PC-3 (cell line): ENCODE measurements at regions not wholly inside any gene's neighbourhood (a gene's known extent, or its start where the extent isn't known, plus 50 kb on each side); places are given as distances from the start of the nearest gene placed in this dataset.

ENCODE experiments used
- ATAC-seq: fragments of 200-7000 bp; cut with Tn5 transposase; 2 replicates; pipeline ENCODE4 v1.9.1; 2020; ENCODE audit warnings: mild to moderate bottlenecking, moderate library complexity
- BruUV-seq: library from RNA; stranded (reverse); fragments of 400-500 nt; replicated peaks from 2 replicates; lab custom pipeline; 2021; lab: Mats Ljungman, UMichigan
- CTCF ChIA-PET: fragments of 300-600 bp; sonication (Branson Sonifier 250); formaldehyde crosslinking; loops from one replicate; lab custom pipeline; 2022; ENCODE audit warnings: antibody characterized with exemption; lab: Charles Lee
- POLR2A ChIA-PET: fragments of 300-600 bp; sonication (Branson Sonifier 250); formaldehyde crosslinking; loops from one replicate; lab custom pipeline; 2022; ENCODE audit warnings: antibody characterized with exemption; ENCODE audit not compliant: unreplicated experiment; lab: Charles Lee
- DNase-seq: peaks from one replicate; pipeline ENCODE4 v3.0.0-alpha.2; 2015
- H2AFZ ChIP-seq: fragments of 300-600 bp; sonication (generic); 2 replicates; pipeline ENCODE4 v1.6.0; 2016; ENCODE audit warnings: antibody characterized with exemption, low read length
- H3F3A ChIP-seq: fragments of 300-600 bp; sonication (generic); one replicate; pipeline ENCODE4 v1.6.0; 2017; ENCODE audit warnings: antibody characterized with exemption, low read length, control low read depth, mild to moderate bottlenecking; ENCODE audit not compliant: unreplicated experiment
- H3K27ac ChIP-seq: fragments of 300-600 bp; sonication (generic); 2 replicates; pipeline ENCODE4 v1.5.1; 2016; ENCODE audit warnings: mild to moderate bottlenecking, low read length
- H3K27me3 ChIP-seq: fragments of 300-600 bp; sonication (generic); 2 replicates; pipeline ENCODE4 v1.6.1; 2016; ENCODE audit warnings: low read length, mixed read lengths
- H3K36me3 ChIP-seq: fragments of 300-600 bp; sonication (generic); 2 replicates; pipeline ENCODE4 v1.6.1; 2016; ENCODE audit warnings: low read depth, mixed run types, low read length, mixed read lengths
- H3K4me1 ChIP-seq: fragments of 300-600 bp; sonication (generic); 2 replicates; pipeline ENCODE4 v1.5.1; 2016; ENCODE audit warnings: low read length; ENCODE audit not compliant: insufficient read depth
- H3K4me2 ChIP-seq: fragments of 300-600 bp; sonication (generic); 2 replicates; pipeline ENCODE4 v1.6.0; 2016; ENCODE audit warnings: low read length
- H3K4me3 ChIP-seq: fragments of 300-600 bp; sonication (generic); 2 replicates; pipeline ENCODE4 v1.5.1; 2016; ENCODE audit warnings: mild to moderate bottlenecking, low read length, mixed read lengths
- H3K79me2 ChIP-seq: fragments of 300-600 bp; sonication (generic); 2 replicates; pipeline ENCODE4 v1.6.1; 2017; ENCODE audit warnings: low read length, mixed read lengths
- H3K9ac ChIP-seq: fragments of 300-600 bp; sonication (generic); 2 replicates; pipeline ENCODE4 v1.6.0; 2016; ENCODE audit warnings: mild to moderate bottlenecking, low read length
- H3K9me2 ChIP-seq: fragments of 300-600 bp; sonication (generic); replicated peaks from 2 replicates; pipeline ENCODE4 v1.6.1; 2016; ENCODE audit warnings: mixed run types, low read length, mixed read lengths
- H3K9me3 ChIP-seq: fragments of 300-600 bp; sonication (generic); 2 replicates; pipeline ENCODE4 v1.6.1; 2016; ENCODE audit warnings: low read length, mixed read lengths
- H4K20me1 ChIP-seq: fragments of 300-600 bp; sonication (generic); 2 replicates; pipeline ENCODE4 v1.6.1; 2016; ENCODE audit warnings: low read length, mixed read lengths
- CTCF ChIP-seq: fragments of 300-600 bp; sonication (generic); conservative IDR thresholded peaks from 2 replicates; pipeline ENCODE4 v1.5.1; 2017; ENCODE audit warnings: antibody characterized with exemption, low read depth, mild to moderate bottlenecking, low read length
- EZH2 ChIP-seq: fragments of 300-600 bp; sonication (generic); IDR thresholded peaks from one replicate; pipeline ENCODE4 v1.6.1; 2017; ENCODE audit warnings: antibody characterized with exemption, mild to moderate bottlenecking, low read length; ENCODE audit not compliant: unreplicated experiment
- EZH2phosphoT487 ChIP-seq: fragments of 300-600 bp; sonication (generic); IDR thresholded peaks from 2 replicates; pipeline ENCODE4 v1.6.1; 2018; ENCODE audit warnings: mild to moderate bottlenecking, antibody characterized with exemption, low read length, borderline replicate concordance
- intact Hi-C: fragments of 100-400 bp; cut with micrococcal nuclease; formaldehyde crosslinking; loops from 2 replicates; pipeline ENCODE4 v1.9.0; 2023

GRCh38 chr3:169026543-169027182 is 636.8 kb downstream of the MECOM start:
- no peak for TF ChIP-seq CTCF
- no peak for TF ChIP-seq EZH2phosphoT487
- no peak for TF ChIP-seq EZH2
- DNase-seq (peak; percentile 91), ATAC-seq (peak; percentile 82)
- POLR2A ChIA-PET: interaction anchor here (0.6 kb wide), 1 partner anchor 116 kb away, joined by 3 read pairs; no protein-coding TSS in a partner anchor
- no peaks in the 10 kb centered on the region for H3K36me3 ChIP-seq
- CTCF ChIA-PET: no interaction called here
- no peaks in the 10 kb centered on the region for H3F3A ChIP-seq
- H3K9ac ChIP-seq: no peak overlapping the region
- H3K79me2 ChIP-seq: no peaks in the 10 kb centered on the region
- no peaks in the 10 kb centered on the region for H3K27me3 ChIP-seq
- no peak overlapping the region for H2AFZ ChIP-seq
- peak overlapping the region; percentile 34 for H3K27ac ChIP-seq
- H4K20me1 ChIP-seq: no peaks in the 10 kb centered on the region
- H3K4me3 ChIP-seq: peak overlapping the region; percentile 36; the same call in 1 of the 2 replicates
- no peaks in the 10 kb centered on the region for H3K9me3 ChIP-seq
- H3K9me2 ChIP-seq: no peaks in the 10 kb centered on the region
- peak overlapping the region; percentile 59 for H3K4me2 ChIP-seq
- H3K4me1 ChIP-seq: peaks cover 43% of the 10 kb centered on the region
- BruUV-seq: no TSS peak
- intact Hi-C loops: loop anchor here (2.0 to 10.0 kb wide), 4 partner anchors 24 to 468 kb away; no protein-coding TSS in a partner anchor

GRCh38 chr3:169022457-169022856 is 641.1 kb downstream of the MECOM start:
- DNase-seq (no peak), ATAC-seq (no peak)
- intact Hi-C loops: loop anchor here (10.0 kb wide), 2 partner anchors 148 to 472 kb away; no protein-coding TSS in a partner anchor
- Histone ChIP-seq H3K36me3 (no peaks in the 10 kb centered on the region), H3K4me2 (no peak overlapping the region), H3K4me1 (peaks cover 29% of the 10 kb centered on the region), H3K9me3 (no peaks in the 10 kb centered on the region), H3K9ac (no peak overlapping the region), H2AFZ (no peak overlapping the region), H3K9me2 (no peaks in the 10 kb centered on the region), H3K4me3 (no peak overlapping the region), H4K20me1 (no peaks in the 10 kb centered on the region), H3K79me2 (no peaks in the 10 kb centered on the region), H3F3A (no peaks in the 10 kb centered on the region), H3K27me3 (no peaks in the 10 kb centered on the region), H3K27ac (no peak overlapping the region)
- ChIA-PET CTCF (no interaction called here), POLR2A (no interaction called here)
- no peak for TF ChIP-seq EZH2phosphoT487
- no peak for TF ChIP-seq EZH2
- TF ChIP-seq CTCF: no peak
- BruUV-seq: no TSS peak

GRCh38 chr3:169020371-169020770 is 643.1 kb downstream of the MECOM start:
- no peak for TF ChIP-seq CTCF
- TF ChIP-seq EZH2: no peak
- TF ChIP-seq EZH2phosphoT487: no peak
- POLR2A ChIA-PET: no interaction called here
- Histone ChIP-seq H3K4me1 (peaks cover 11% of the 10 kb centered on the region), H3K9ac (no peak overlapping the region), H3K27me3 (no peaks in the 10 kb centered on the region), H3K9me2 (no peaks in the 10 kb centered on the region), H3F3A (no peaks in the 10 kb centered on the region), H3K36me3 (no peaks in the 10 kb centered on the region), H2AFZ (no peak overlapping the region), H3K79me2 (no peaks in the 10 kb centered on the region), H4K20me1 (no peaks in the 10 kb centered on the region), H3K4me3 (no peak overlapping the region), H3K9me3 (no peaks in the 10 kb centered on the region), H3K27ac (no peak overlapping the region), H3K4me2 (no peak overlapping the region)
- intact Hi-C loops: loop anchor here (10.0 kb wide), 2 partner anchors 146 to 474 kb away; no protein-coding TSS in a partner anchor
- BruUV-seq: no TSS peak
- peak; percentile 85 for ATAC-seq
- CTCF ChIA-PET: no interaction called here
- peak; percentile 66 for DNase-seq
